Hepatocyte (in vitro differentiated cells): ENCODE measurements at regions not wholly inside any gene's neighbourhood (a gene's known extent, or its start where the extent isn't known, plus 50 kb on each side); places are given as distances from the start of the nearest gene placed in this dataset.

Experiments
- DNase-seq: peaks from one replicate; pipeline ENCODE4 v3.0.0-alpha.2; 2016; ENCODE audit warnings: low spot score
- H2AFZ ChIP-seq: fragments of 200-600 bp; sonication (generic); 2 replicates; pipeline ENCODE4 v1.6.0; 2016; ENCODE audit warnings: antibody characterized with exemption, mild to moderate bottlenecking
- H3K27ac ChIP-seq: fragments of 200-600 bp; sonication (generic); 2 replicates; pipeline ENCODE4 v1.5.1; 2016; ENCODE audit warnings: mild to moderate bottlenecking
- H3K27me3 ChIP-seq: fragments of 200-600 bp; sonication (generic); 2 replicates; pipeline ENCODE4 v1.6.1; 2016
- H3K36me3 ChIP-seq: fragments of 200-600 bp; sonication (generic); replicated peaks from 2 replicates; pipeline ENCODE4 v1.5.1; 2016; ENCODE audit warnings: low read depth; ENCODE audit not compliant: insufficient read depth
- H3K4me1 ChIP-seq: fragments of 200-600 bp; sonication (generic); 2 replicates; pipeline ENCODE4 v1.5.1; 2016; ENCODE audit warnings: mild to moderate bottlenecking, moderate library complexity; ENCODE audit not compliant: insufficient read depth
- H3K4me2 ChIP-seq: fragments of 200-600 bp; sonication (generic); 2 replicates; pipeline ENCODE4 v1.6.0; 2016
- H3K4me3 ChIP-seq: fragments of 200-600 bp; sonication (generic); 2 replicates; pipeline ENCODE4 v1.5.1; 2016; ENCODE audit warnings: mild to moderate bottlenecking
- H3K79me2 ChIP-seq: fragments of 200-600 bp; sonication (generic); 2 replicates; pipeline ENCODE4 v1.6.0; 2017; ENCODE audit warnings: mild to moderate bottlenecking
- H3K9me2 ChIP-seq: fragments of 200-600 bp; sonication (generic); replicated peaks from 2 replicates; pipeline ENCODE4 v1.6.0; 2017; ENCODE audit warnings: mild to moderate bottlenecking; ENCODE audit not compliant: insufficient read depth
- H3K9me3 ChIP-seq: fragments of 200-600 bp; sonication (generic); 2 replicates; pipeline ENCODE4 v1.5.1; 2016; ENCODE audit warnings: low read depth, mild to moderate bottlenecking
- H4K20me1 ChIP-seq: fragments of 200-600 bp; sonication (generic); 2 replicates; pipeline ENCODE4 v1.6.0; 2016; ENCODE audit warnings: mild to moderate bottlenecking; ENCODE audit not compliant: insufficient read depth, poor library complexity, severe bottlenecking
- CTCF ChIP-seq: fragments of 200-600 bp; sonication (generic); IDR thresholded peaks from 2 replicates; pipeline ENCODE4 v1.5.1; 2016; ENCODE audit warnings: antibody characterized with exemption, mild to moderate bottlenecking; ENCODE audit not compliant: poor library complexity
- EZH2 ChIP-seq: fragments of 200-600 bp; sonication (generic); IDR thresholded peaks from 2 replicates; pipeline ENCODE4 v1.6.1; 2016; ENCODE audit warnings: antibody characterized with exemption, mild to moderate bottlenecking, borderline replicate concordance
- EZH2phosphoT487 ChIP-seq: fragments of 200-600 bp; sonication (generic); IDR thresholded peaks from one replicate; pipeline ENCODE4 v1.6.1; 2018; ENCODE audit warnings: antibody characterized with exemption, mild to moderate bottlenecking, low read depth, moderate library complexity; ENCODE audit not compliant: unreplicated experiment, severe bottlenecking
- WGBS: methylation state at CpG from one replicate; pipeline ENCODE4 v1.1.6; 2016; ENCODE audit warnings: low lambda C conversion rate; ENCODE audit errors: missing lambda C conversion rate; 5-methylcytosine and 5-hydroxymethylcytosine counted together

DNA sequence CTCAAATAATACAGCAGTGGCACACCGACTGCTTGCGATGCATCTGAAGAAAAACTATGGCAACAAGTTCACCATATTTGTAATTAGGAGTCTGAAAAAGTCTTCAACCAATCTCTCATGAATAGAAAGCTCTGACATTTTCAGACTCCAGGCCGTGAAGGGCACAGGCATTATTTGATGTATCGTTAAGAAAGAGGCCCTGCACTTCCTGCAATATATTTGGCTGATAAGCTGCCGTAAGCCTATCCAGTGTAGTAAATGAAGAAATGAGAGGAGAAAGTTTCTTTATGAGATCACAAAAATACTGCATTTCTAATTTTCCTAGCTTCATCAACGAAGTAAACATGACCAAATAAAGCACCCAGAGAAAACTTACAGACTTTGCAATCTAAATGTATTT, 613.8 kb upstream of the TECRL start:
- no peak for TF ChIP-seq EZH2
- no peak for TF ChIP-seq CTCF
- no peak for TF ChIP-seq EZH2phosphoT487
- no peak for DNase-seq
- WGBS = 60% methylated on average over 6 of the region's 6 CpGs
- Histone ChIP-seq H3K9me2 (no peaks in the 10 kb centered on the region), H2AFZ (no peak overlapping the region), H4K20me1 (no peaks in the 10 kb centered on the region), H3K36me3 (no peaks in the 10 kb centered on the region), H3K4me1 (no peaks in the 10 kb centered on the region), H3K4me2 (no peak overlapping the region), H3K27ac (no peak overlapping the region), H3K9me3 (no peaks in the 10 kb centered on the region), H3K27me3 (no peaks in the 10 kb centered on the region), H3K4me3 (no peak overlapping the region), H3K79me2 (no peaks in the 10 kb centered on the region)

DNA sequence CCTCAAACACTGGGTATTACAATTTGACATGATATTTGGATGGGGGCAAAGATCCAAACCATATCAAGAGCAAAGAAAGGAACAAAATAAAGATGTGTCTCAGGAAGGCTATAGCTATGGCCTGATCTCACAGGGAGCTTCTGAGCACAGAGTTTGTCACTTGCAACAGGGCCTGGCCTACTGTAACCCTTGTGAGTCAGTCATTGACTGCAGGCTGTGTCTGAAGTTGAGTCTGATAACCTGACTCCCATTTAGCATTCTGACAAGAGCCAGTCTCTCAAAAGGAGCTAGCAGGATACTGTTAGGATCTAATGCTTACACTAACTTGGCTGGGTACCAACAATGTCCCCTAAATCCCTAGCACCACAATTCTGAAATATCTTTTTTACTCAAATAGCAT, 612.5 kb upstream of the TECRL start:
- no peak for DNase-seq
- Histone ChIP-seq H3K4me2 (no peak overlapping the region), H3K4me3 (no peak overlapping the region), H3K79me2 (no peaks in the 10 kb centered on the region), H3K9me3 (no peaks in the 10 kb centered on the region), H3K27me3 (no peaks in the 10 kb centered on the region), H3K9me2 (no peaks in the 10 kb centered on the region), H3K4me1 (no peaks in the 10 kb centered on the region), H4K20me1 (no peaks in the 10 kb centered on the region), H3K36me3 (no peaks in the 10 kb centered on the region), H3K27ac (no peak overlapping the region), H2AFZ (no peak overlapping the region)
- TF ChIP-seq EZH2phosphoT487 (no peak), CTCF (no peak), EZH2 (no peak)

DNA sequence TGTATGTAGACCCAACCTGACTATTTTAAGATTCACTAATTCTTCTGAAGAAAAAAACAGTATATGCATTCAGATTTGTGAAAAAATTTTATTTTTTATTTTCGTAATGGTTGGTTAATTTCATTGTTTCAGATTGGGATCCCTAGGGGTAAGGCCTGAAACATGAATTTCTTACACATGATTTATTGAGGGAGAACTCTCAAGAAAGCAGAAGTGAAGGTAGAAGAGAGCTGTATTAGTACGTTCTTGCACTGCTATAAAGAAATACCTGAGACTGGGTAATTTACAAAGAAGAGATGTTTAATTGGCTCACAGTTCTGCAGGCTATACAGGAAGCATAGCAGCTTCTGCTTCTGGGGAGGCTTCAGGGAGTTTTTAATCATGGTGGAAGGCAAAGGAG, 611.9 kb upstream of the TECRL start:
- 98% methylated on average over 2 of the region's 2 CpGs for WGBS
- no peaks in the 10 kb centered on the region for H3K9me3 ChIP-seq
- DNase-seq = no peak

More for the DNA sequence above, 611.9 kb upstream of the TECRL start:
- no peaks in the 10 kb centered on the region for H3K4me1 ChIP-seq
- H3K27me3 ChIP-seq = no peaks in the 10 kb centered on the region
- no peaks in the 10 kb centered on the region for H3K9me2 ChIP-seq
- TF ChIP-seq CTCF (no peak), EZH2phosphoT487 (no peak), EZH2 (no peak)
- no peaks in the 10 kb centered on the region for H3K36me3 ChIP-seq
- no peak overlapping the region for H2AFZ ChIP-seq
- no peak overlapping the region for H3K27ac ChIP-seq
- H4K20me1 ChIP-seq = no peaks in the 10 kb centered on the region
- no peak overlapping the region for H3K4me3 ChIP-seq
- H3K4me2 ChIP-seq = no peak overlapping the region
- no peaks in the 10 kb centered on the region for H3K79me2 ChIP-seq
